Vagina (tissue), 2 donors: ENCODE measurements at regions not wholly inside any gene's neighbourhood (a gene's known extent, or its start where the extent isn't known, plus 50 kb on each side); places are given as distances from the start of the nearest gene placed in this dataset.
A peak's percentile ranks its signal among the peaks of the same experiment; 100 is the strongest.

Experiments
- DNase-seq, 2 donors: peaks; one replicate each; pipeline ENCODE4 v3.0.0-alpha.2; 2017; ENCODE audit errors: extremely low spot score in 2 of 2
- H3K27ac ChIP-seq: fragments of 200-600 bp; sonication (generic); one replicate; pipeline ENCODE4 v1.5.1; 2019
- H3K27me3 ChIP-seq: fragments of 200-600 bp; sonication (generic); one replicate; pipeline ENCODE4 v1.5.1; 2019
- H3K36me3 ChIP-seq, 2 donors: fragments of 200-600 bp; sonication (generic); one replicate each; pipeline ENCODE4 v1.5.1; 2017 to 2019
- H3K4me1 ChIP-seq: fragments of 200-600 bp; sonication (generic); one replicate; pipeline ENCODE4 v1.5.1; 2019
- H3K4me3 ChIP-seq, 2 donors: fragments of 200-600 bp; sonication (generic); 1 replicate in 1 of 2; 2 replicates in 1 of 2; pipeline ENCODE4 v1.5.1; 2016 to 2019
- H3K9me3 ChIP-seq: fragments of 200-600 bp; sonication (generic); one replicate; pipeline ENCODE4 v1.5.1; 2019
- CTCF ChIP-seq, 3 experiments: fragments of 450-650 bp in 2 of 3; fragments of 200-600 bp in 1 of 3; sonication (generic) in 1 of 3; IDR thresholded peaks; one replicate each; pipeline ENCODE4 v1.5.1; 2017 to 2019; ENCODE audit warnings: antibody characterized with exemption in 3 of 3, mild to moderate bottlenecking in 2 of 3, moderate library complexity in 2 of 3
- POLR2A ChIP-seq, 2 donors: fragments of 450-650 bp; IDR thresholded peaks; one replicate each; pipeline ENCODE4 v1.6.1; 2017; ENCODE audit warnings: antibody characterized with exemption in 2 of 2, mild to moderate bottlenecking in 2 of 2, moderate library complexity in 2 of 2
- POLR2AphosphoS5 ChIP-seq, 2 donors: sonication (generic); formaldehyde crosslinking; IDR thresholded peaks; one replicate each; pipeline ENCODE4 v1.9.0; 2017; ENCODE audit warnings: antibody characterized with exemption in 2 of 2, mild to moderate bottlenecking in 2 of 2, low read depth in 1 of 2; ENCODE audit not compliant: insufficient read depth in 1 of 2
- intact Hi-C: fragments of 100-400 bp; cut with DNase I; formaldehyde crosslinking; loops from one replicate; pipeline ENCODE4 v1.15.1; 2023

DNA sequence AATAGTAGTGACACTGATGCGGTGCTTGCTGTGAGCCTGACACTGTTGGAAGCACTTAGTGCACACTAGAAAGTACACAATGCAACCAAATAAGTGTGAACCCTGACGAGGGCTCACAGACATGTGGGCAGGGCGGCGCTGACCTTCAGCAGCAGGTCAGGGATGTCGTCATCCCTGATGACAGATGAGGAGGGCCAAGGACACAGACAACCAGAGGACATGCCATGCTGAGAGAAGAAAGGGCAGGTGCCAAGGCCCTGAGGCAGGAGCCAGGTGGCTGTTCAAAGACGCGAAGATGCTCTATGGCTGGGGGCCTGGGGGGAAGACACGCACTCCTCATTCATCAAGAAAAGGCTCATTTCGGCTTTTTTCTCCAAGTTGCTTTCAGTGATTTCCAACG is 176.4 kb upstream of the CST7 start:
- TF ChIP-seq CTCF (IDR thresholded peaks at IDR 0.05): no peak
- TF ChIP-seq POLR2AphosphoS5 (IDR thresholded peaks at IDR 0.05; ENCODE audit: insufficient read depth in 1 of 2, low read depth in 1 of 2): no peak
- no peak for TF ChIP-seq POLR2A (IDR thresholded peaks at IDR 0.05)
- Histone ChIP-seq H3K36me3 (no peaks in the 10 kb centered on the region), H3K9me3 (peaks cover 2% of the 10 kb centered on the region), H3K4me3 (no peak overlapping the region), H3K4me1 (no peaks in the 10 kb centered on the region), H3K27me3 (no peaks in the 10 kb centered on the region), H3K27ac (no peak overlapping the region)
- intact Hi-C loops: no loop called here
- no peak for DNase-seq

DNA sequence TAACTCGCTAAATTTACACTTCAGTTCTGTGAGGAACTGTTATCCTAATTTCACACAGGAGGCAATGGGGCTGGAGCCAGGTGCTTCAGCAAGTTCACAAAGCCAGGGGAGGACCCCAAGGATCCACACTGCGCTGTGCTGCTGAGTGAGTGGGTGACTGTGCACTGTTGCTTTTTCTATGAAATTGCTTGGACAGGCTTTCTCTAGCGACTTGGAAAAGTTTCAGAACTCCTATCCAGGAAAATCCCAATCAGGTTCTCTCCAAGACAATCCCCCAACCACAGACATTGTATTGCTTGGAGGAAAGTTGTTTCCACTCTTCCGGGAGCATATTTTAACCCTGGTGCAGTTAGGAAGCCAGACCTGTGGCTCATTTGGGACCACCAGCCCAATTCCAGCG is 175.9 kb upstream of the CST7 start:
- Histone ChIP-seq H3K9me3 (peaks cover 2% of the 10 kb centered on the region), H3K36me3 (no peaks in the 10 kb centered on the region), H3K4me1 (no peaks in the 10 kb centered on the region), H3K27ac (no peak overlapping the region), H3K4me3 (no peak overlapping the region), H3K27me3 (no peaks in the 10 kb centered on the region)
- peak in 1 of 2 donors; percentile 27 for DNase-seq
- intact Hi-C loops: no loop called here
- TF ChIP-seq CTCF (IDR thresholded peaks at IDR 0.05) (no peak), POLR2A (IDR thresholded peaks at IDR 0.05) (no peak), POLR2AphosphoS5 (IDR thresholded peaks at IDR 0.05; ENCODE audit: insufficient read depth in 1 of 2, low read depth in 1 of 2) (no peak)

DNA sequence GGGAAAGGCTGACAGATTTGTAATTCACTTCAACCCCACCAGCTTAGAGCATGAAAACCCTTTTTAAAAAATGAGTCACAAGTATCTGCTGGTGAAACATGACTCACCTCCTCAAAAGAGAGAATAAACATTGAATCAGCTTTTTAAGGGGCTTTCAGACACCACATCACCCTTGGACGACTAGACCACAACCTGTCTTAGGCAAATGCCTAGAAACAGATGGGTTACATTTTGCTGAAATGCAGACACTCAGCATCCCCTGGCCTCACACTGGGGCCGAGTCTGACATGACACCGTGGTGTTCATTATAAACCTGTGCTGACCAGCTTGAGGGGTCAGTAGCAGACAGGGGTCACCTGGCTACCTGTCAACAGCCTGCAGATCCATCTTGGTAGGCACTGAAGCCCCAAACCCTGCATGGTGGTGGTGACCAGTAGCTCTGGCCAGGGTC is 175.3 kb upstream of the CST7 start:
- Histone ChIP-seq H3K4me1 (no peaks in the 10 kb centered on the region), H3K27ac (no peak overlapping the region), H3K9me3 (peaks cover 2% of the 10 kb centered on the region), H3K27me3 (no peaks in the 10 kb centered on the region), H3K36me3 (no peaks in the 10 kb centered on the region), H3K4me3 (no peak overlapping the region)
- no peak for TF ChIP-seq POLR2AphosphoS5 (IDR thresholded peaks at IDR 0.05; ENCODE audit: insufficient read depth in 1 of 2, low read depth in 1 of 2)
- intact Hi-C loops: no loop called here
- DNase-seq: peak in 1 of 2 donors; percentile 56

DNA sequence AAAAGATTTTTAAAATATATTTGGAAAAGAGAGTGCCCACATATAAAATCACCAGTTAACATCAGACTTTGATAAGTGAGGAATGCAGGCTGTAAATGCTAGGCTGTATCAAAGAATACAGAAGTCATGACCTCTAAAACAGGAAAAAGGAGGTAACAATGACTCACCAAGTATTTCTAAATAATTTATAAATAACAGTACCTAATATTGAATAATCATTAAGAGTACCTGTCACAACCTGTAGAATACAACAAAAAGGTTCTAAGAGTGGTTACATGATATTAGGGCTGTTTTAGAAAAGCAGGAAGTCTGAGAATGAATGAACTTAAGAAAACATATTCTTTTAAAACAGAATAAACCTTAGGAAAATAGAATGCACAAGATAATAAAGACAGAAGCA is 173.1 kb upstream of the CST7 start:
- H3K36me3 ChIP-seq: no peaks in the 10 kb centered on the region
- H3K9me3 ChIP-seq: peaks cover 2% of the 10 kb centered on the region
- H3K27ac ChIP-seq: no peak overlapping the region
- intact Hi-C loops: no loop called here
- no peak for TF ChIP-seq CTCF (IDR thresholded peaks at IDR 0.05)
- no peak for TF ChIP-seq POLR2A (IDR thresholded peaks at IDR 0.05)
- no peak for TF ChIP-seq POLR2AphosphoS5 (IDR thresholded peaks at IDR 0.05; ENCODE audit: insufficient read depth in 1 of 2, low read depth in 1 of 2)
- no peaks in the 10 kb centered on the region for H3K4me1 ChIP-seq
- no peaks in the 10 kb centered on the region for H3K27me3 ChIP-seq
- no peak overlapping the region for H3K4me3 ChIP-seq
- no peak for DNase-seq

DNA sequence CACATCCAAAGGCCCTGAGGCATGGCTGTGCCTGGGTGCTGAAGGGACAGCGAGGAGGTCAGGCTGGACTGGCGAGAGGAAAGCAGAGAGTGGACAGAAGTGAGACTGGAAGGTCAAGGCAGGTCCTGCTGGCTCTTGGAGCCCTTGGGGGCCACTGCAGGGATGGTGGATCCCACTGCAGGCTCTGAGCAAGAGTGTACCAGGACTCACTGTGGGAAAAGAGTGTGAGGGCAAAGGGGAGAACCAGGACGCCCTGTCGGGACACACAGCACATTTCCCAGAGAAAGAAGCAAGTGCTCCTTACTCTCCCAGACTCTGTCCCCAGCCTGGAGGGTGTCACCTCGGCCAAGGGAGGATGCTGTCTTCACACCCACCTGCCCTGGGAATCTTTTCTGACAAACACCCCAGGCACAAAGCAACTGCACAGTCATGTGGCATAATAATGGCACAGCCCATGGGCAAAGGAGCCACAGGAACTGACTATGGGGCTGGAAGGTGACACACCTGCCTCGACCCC is 172.3 kb upstream of the CST7 start:
- H3K4me1 ChIP-seq: no peaks in the 10 kb centered on the region
- no peaks in the 10 kb centered on the region for H3K36me3 ChIP-seq
- DNase-seq: no peak
- no peak overlapping the region for H3K4me3 ChIP-seq
- H3K27ac ChIP-seq: no peak overlapping the region
- H3K27me3 ChIP-seq: no peaks in the 10 kb centered on the region
- TF ChIP-seq POLR2A (IDR thresholded peaks at IDR 0.05) (no peak), POLR2AphosphoS5 (IDR thresholded peaks at IDR 0.05; ENCODE audit: insufficient read depth in 1 of 2, low read depth in 1 of 2) (no peak), CTCF (IDR thresholded peaks at IDR 0.05) (no peak)
- H3K9me3 ChIP-seq: peaks cover 2% of the 10 kb centered on the region
- intact Hi-C loops: no loop called here
